A549 (cell line): ENCODE measurements at regions not wholly inside any gene's neighbourhood (a gene's known extent, or its start where the extent isn't known, plus 50 kb on each side); places are given as distances from the start of the nearest gene placed in this dataset.

Source experiments
- BHLHE40 ChIP-seq: IDR thresholded peaks from 2 replicates; pipeline ENCODE4 v1.6.1; 2012; ENCODE audit warnings: low read depth, low read length, inconsistent platforms
- EP300 ChIP-seq, 2 experiments: fragments of >200 bp; sonication (Bioruptor Twin); formaldehyde crosslinking; IDR thresholded peaks; 2 replicates in 1 of 2; 3 replicates in 1 of 2; pipeline ENCODE4 v1.6.1; 2016 to 2017
- ESRRA ChIP-seq: fragments of 150-350 bp; IDR thresholded peaks from 2 replicates; pipeline ENCODE4 v1.6.1; 2014; ENCODE audit warnings: mild to moderate bottlenecking, low read length, borderline replicate concordance
- HDAC2 ChIP-seq: fragments of 200-600 bp; sonication (generic); IDR thresholded peaks from 2 replicates; pipeline ENCODE4 v1.6.1; 2016
- HOXA7 ChIP-seq: fragments of 250-450 bp; sonication (Bioruptor Pico); IDR thresholded peaks from 2 replicates; pipeline ENCODE4 v1.5.0; 2020; ENCODE audit warnings: mild to moderate bottlenecking, moderate library complexity
- JUNB ChIP-seq: fragments of >200 bp; sonication (Bioruptor Twin); formaldehyde crosslinking; IDR thresholded peaks from 2 replicates; pipeline ENCODE4 v1.6.1; 2016
- MAFK ChIP-seq: fragments of 450-650 bp; IDR thresholded peaks from 2 replicates; pipeline ENCODE4 v1.6.1; 2014; ENCODE audit not compliant: partially characterized antibody
- POLR2A ChIP-seq: IDR thresholded peaks from 2 replicates; pipeline ENCODE4 v1.6.1; 2012; ENCODE audit warnings: mild to moderate bottlenecking, low read length
- RARB ChIP-seq: fragments of 250-450 bp; sonication (Bioruptor Pico); IDR thresholded peaks from 2 replicates; pipeline ENCODE4 v1.8.0; 2021; ENCODE audit warnings: mild to moderate bottlenecking, moderate library complexity
- RNF2 ChIP-seq: fragments of 200-600 bp; sonication (generic); IDR thresholded peaks from 2 replicates; pipeline ENCODE4 v1.6.1; 2016; ENCODE audit warnings: low read depth, mild to moderate bottlenecking, antibody characterized with exemption, moderate library complexity, borderline replicate concordance
- TF ChIP-seq, protein P1 (sequence below): fragments of >200 bp; sonication (Bioruptor Twin); formaldehyde crosslinking; IDR thresholded peaks from 3 replicates; pipeline ENCODE4 v1.5.1; 2016

- TF ChIP-seq ESRRA (no peak), EP300 (IDR thresholded peaks at IDR 0.05) (no peak), POLR2A (no peak), MAFK (no peak), BHLHE40 (no peak), HOXA7 (CRISPR knock-in tag) (no peak), RARB (CRISPR knock-in tag) (no peak), HDAC2 (no peak), JUNB (no peak), RNF2 (no peak)
- TF ChIP-seq, protein P1, sequence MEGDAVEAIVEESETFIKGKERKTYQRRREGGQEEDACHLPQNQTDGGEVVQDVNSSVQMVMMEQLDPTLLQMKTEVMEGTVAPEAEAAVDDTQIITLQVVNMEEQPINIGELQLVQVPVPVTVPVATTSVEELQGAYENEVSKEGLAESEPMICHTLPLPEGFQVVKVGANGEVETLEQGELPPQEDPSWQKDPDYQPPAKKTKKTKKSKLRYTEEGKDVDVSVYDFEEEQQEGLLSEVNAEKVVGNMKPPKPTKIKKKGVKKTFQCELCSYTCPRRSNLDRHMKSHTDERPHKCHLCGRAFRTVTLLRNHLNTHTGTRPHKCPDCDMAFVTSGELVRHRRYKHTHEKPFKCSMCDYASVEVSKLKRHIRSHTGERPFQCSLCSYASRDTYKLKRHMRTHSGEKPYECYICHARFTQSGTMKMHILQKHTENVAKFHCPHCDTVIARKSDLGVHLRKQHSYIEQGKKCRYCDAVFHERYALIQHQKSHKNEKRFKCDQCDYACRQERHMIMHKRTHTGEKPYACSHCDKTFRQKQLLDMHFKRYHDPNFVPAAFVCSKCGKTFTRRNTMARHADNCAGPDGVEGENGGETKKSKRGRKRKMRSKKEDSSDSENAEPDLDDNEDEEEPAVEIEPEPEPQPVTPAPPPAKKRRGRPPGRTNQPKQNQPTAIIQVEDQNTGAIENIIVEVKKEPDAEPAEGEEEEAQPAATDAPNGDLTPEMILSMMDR = no peak
Observed at GRCh38 chr21:28485301-28486022, 507.2 kb downstream of the LTN1 start.
